ENCODE measurements at regions not wholly inside any gene's neighbourhood (a gene's known extent, or its start where the extent isn't known, plus 50 kb on each side); places are given as distances from the start of the nearest gene placed in this dataset.
"Not testable (repeated sequence)": the region's sequence is repeated elsewhere in the genome, so short reads cannot be mapped to it uniquely, and the experiment has no call there.

DNA sequence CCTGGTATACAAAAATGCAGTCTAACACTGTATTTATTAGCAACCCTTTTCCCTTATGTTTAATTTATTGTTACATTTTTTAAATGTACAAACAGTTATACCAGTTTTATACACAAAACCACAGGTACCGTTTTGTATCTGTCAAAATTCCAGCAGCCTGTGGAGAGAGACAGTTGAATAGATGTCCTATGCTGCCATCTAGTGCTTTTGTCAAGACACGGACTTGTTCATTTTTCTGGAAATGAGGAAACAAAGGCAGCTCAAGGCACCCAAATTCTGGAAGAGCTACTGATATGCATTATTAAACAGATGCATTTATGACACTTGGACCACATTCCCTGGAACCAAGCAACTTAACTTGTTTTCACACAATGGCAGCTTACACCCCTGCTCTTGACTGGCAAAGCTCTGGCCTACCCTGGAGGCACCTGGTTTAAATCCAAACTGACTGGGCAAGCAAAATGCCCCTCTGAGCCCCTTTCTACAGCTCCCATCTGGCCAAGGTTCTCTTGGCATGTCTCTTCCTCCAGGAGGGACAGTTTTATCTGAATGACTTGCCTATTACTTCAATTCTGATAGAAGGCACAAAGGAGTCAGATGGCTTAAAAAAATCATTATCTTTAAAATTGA lies 286.9 kb upstream of the PRKD1 start:
- intact Hi-C loops (cut with micrococcal nuclease): loop anchor here (5.0 kb wide), 1 partner anchor 1457 kb away; no protein-coding TSS in a partner anchor

GRCh38 chr14:30218907-30219306 lies 291.3 kb upstream of the PRKD1 start:
- intact Hi-C loops (cut with micrococcal nuclease): no loop called here

DNA sequence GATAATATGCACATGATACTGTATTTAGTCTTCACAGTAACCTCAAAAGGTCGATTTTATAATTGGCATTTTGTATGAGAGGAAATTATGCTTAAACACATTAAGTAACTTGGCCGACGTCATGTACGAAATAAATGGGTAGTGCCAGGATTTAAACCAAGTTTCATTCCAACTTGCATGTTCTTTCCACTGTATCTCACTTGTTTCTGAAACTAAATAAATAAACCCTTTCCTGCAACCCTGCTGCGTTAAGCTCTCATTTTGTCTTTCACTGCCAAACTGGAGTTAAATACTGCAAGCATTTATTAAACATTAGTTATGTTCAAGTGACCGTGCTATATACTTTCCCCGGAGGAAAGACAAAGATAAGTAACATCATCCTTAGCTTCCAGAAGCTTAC lies 293.9 kb upstream of the PRKD1 start:
- intact Hi-C loops (cut with micrococcal nuclease): no loop called here

- intact Hi-C loops (cut with micrococcal nuclease): no loop called here
Observed at GRCh38 chr14:30223385-30223785, 295.7 kb upstream of the PRKD1 start.

DNA sequence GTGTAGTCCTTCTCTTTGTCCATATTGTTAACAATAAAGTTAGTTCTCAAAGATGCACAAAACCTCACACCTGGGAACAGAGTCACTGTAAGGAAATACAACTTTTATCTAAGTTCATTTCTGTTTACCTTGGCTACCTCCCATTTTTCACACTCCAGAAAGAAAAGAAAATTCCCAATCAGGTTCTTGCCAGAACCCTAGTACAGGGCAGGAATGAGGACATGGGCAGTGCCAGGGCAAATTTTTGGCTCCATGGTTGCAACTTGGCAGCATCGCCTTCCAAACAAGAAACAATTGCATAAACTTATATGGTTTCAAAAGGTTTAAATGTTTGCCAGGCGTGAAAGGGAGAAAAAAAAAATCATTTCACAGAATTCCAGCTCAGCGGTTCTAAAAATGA lies 296.3 kb upstream of the PRKD1 start:
- intact Hi-C loops (cut with micrococcal nuclease): no loop called here

DNA sequence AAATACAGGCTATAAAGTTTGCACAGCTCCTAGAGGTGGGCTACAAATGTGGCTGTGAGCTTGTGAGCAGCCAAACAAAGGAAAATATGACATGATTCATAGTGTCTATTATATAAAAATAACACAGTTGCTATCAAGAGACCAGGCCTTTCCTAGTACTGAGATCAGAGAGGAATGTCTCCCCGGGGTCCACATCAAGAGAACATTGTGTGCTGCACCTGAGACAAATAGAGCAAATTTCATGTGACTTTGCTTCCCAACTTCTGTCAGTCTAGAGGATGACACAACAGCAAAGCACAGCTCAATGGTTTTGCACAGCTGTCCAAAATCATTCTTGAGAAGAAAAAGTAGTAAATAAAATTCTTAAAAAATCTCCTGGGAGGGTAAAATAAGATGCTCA lies 297.5 kb upstream of the PRKD1 start:
- intact Hi-C loops (cut with micrococcal nuclease): no loop called here

DNA sequence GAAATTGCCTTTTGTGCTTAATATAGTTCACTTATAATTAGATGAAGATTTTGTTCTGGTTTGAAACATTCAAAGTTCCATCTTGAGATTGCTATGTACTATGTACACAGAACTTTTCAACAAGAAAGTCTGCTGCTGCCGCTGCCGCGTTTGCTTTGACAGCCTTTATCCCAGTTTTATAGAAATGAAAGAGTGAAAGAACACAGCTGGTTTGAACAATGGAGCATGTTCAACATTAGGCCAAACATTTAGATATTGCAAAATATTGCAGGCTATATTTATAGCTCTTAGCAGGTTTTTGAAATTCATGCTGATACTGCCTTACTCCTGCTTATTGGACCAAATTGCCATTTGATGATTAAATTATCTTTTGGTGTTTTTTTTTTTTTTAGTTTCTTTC lies 299.8 kb upstream of the PRKD1 start:
- intact Hi-C loops (cut with micrococcal nuclease): no loop called here

DNA sequence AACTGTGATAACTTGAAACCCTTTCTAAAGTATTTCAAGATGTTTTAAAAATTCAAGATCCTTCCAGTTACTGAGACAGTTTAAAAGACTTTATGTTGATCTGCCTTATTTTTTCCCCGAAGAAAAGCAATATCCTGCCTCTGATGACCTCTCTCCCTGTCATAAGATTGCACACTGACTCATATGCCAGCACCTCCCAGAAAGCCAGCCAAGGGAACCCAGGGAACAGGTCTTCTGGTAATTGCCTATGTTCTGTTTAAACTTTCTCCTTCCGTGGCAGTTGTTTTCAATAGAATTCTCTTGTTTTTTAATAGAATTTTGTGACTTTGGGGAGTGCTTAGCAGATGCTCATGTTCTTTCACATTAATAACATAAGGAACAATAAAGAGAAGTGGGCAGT lies 300.2 kb upstream of the PRKD1 start:
- intact Hi-C loops (cut with micrococcal nuclease): no loop called here

DNA sequence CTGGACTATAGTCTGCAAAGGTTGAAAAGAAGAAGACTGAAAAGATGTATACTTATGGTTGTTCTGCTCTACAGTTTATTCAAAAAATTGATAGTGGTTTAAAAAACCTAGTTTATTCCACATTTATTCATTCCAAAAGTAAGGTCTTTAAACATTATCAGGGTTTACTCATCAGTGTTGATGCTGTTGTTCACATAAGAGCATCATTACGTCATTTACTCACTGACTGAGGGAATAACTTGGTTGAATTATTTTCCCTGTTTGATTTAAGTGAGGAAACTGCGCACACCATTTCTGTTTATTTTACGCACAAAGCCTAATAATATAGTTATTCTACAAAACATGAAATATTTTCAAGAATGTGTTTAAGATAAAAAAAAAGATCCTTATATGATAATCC lies 303.1 kb upstream of the PRKD1 start:
- intact Hi-C loops (cut with micrococcal nuclease): no loop called here

DNA sequence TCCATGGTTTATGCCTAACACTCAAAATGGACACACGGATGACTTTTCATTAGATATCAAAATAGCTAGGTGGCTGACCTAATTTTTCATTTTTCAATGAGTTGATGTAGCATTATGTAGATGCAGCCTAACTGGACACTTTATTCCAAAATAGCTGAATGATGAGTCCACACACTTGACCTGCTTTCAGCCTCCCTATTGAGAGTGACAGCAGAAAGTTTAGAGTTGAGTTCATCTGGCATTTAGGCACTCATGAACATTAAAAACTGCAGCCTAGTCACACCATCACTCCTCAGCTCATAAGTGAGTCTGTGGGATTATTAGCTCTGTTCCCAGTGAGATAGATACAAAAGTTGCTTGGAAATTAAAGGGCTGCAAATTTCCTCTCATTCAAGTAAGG lies 307.3 kb upstream of the PRKD1 start:
- intact Hi-C loops (cut with micrococcal nuclease): no loop called here

- intact Hi-C loops (cut with micrococcal nuclease): no loop called here
Observed at GRCh38 chr14:30235485-30235884, 307.8 kb upstream of the PRKD1 start.

GRCh38 chr14:30238936-30239335 lies 311.3 kb upstream of the PRKD1 start:
- intact Hi-C loops (cut with micrococcal nuclease): no loop called here

GRCh38 chr14:30240018-30240417 lies 312.4 kb upstream of the PRKD1 start:
- intact Hi-C loops (cut with micrococcal nuclease): no loop called here

GRCh38 chr14:30240685-30241084 lies 313.0 kb upstream of the PRKD1 start:
- intact Hi-C loops (cut with micrococcal nuclease): no loop called here

- intact Hi-C loops (cut with micrococcal nuclease): no loop called here
Observed at GRCh38 chr14:30242744-30243143, 315.1 kb upstream of the PRKD1 start.

- intact Hi-C loops (cut with micrococcal nuclease): no loop called here
Observed at GRCh38 chr14:30243207-30243606, 315.6 kb upstream of the PRKD1 start.

DNA sequence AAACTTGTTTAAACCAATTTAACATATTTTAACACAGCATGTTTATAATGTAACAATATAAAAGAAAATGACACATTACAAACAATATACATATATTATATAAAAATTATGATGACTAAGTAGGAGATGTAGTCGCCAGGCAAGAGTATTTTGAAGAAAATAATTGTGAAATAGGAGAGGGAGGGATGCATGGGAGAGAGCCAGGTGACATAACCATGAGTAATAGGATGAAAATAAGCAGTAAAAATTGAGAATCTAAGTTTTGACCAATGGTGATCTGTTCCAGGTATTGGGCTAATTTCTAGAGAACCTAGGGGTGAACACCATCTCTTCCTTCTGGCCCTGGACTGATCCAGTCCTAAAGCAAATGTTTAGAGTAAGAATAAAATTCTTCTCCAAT lies 315.2 kb upstream of the G2E3 start:
- intact Hi-C loops (cut with micrococcal nuclease): no loop called here

DNA sequence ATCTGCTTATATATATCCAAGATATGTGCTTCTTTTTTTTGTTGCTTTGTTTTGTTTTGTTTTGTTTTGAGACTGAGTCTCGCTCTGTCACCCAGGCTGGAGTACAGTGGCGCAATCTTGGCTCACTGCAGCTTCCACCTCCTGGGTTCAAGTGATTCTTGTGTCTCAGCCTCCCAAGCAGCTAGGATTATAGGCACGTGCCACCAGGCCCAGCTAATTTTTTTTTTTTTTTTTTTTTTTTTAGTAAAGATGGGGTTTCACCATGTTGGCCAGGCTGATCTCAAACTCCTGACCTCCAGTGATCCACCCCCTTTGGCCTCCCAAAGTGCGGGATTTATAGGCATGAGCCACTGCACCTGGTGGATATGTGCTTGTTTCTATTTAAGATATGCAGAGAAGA lies 314.6 kb upstream of the G2E3 start:
- intact Hi-C loops (cut with micrococcal nuclease): not testable (repeated sequence)

DNA sequence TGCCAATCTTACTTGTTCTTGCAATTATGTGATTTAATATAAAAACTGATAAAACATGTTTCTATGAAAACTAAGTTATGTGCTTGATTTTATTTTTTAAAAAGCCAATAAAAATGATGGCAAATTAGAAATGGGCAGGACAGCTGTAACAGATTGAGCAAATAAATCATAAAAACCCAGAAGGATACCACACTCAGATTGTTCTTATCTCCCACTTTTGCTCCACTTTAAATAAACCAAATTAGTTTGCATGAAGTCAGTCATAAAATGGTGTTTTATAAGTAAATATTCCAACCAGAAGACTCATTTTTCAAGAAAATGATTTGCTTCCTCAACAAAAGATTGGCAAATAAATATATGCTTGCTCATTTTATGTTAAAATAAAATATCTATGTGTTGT lies 307.9 kb upstream of the G2E3 start:
- intact Hi-C loops (cut with micrococcal nuclease): no loop called here

GRCh38 chr14:30251557-30252100 lies 307.3 kb upstream of the G2E3 start:
- intact Hi-C loops (cut with micrococcal nuclease): no loop called here

DNA sequence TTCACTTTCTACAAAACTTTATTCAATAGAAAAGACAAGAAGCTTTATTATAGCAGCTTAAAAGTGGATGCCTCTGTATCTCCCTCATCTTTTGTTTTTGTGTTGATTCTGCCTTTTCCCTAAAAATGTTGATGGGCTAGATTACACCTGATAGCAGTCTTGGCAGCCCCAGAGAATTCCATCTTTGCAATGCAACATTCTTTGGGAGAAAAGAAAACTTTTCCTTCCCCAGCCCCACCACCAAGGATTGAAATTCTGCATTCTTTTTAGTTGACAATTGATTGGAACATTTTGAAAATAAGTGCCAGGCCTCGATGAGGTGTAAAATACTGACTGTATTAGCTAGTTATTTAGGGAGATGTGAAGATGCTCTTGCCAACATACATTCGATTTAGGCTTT lies 306.8 kb upstream of the G2E3 start:
- intact Hi-C loops (cut with micrococcal nuclease): no loop called here

DNA sequence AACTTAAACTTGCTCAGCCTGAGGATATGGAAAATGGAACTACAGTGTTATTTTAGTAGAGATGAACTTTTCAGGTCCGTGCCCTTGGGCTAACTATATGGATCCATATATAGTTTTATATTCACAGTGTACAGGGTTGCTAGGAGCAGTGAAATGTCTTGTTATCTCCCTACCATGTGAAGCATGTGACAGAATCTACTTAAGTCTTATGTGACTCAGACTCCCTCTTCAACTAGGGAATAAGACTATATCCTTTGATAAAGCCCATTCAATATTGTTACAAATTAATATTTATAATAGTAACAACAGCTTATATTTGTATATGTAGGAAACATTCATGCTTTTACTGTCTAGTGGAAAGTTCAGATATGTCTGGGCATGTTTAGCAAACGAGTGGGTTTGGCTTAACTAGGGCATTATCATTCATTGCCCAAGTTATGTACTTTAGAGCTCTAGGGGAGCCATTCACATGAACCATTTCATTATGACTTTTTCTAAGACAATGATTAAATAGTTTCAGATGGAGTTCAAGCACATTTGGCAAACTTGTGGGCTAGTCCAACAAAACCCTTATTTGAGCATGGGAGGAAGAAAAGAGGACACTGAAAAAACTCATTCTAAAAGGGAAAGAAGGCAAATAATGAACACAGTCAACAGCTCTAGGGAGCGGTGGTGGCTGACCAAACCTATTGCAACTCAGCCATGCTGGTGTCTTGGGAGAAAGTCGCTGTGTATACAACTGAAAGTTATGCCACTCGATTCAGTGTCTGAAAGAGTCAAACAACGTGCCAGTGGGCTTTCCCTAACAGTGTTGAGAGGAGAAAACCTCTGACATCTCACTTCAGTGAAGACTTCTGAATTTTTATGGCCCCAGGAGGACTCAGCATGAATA lies 305.9 kb upstream of the G2E3 start:
- intact Hi-C loops (cut with micrococcal nuclease): no loop called here

DNA sequence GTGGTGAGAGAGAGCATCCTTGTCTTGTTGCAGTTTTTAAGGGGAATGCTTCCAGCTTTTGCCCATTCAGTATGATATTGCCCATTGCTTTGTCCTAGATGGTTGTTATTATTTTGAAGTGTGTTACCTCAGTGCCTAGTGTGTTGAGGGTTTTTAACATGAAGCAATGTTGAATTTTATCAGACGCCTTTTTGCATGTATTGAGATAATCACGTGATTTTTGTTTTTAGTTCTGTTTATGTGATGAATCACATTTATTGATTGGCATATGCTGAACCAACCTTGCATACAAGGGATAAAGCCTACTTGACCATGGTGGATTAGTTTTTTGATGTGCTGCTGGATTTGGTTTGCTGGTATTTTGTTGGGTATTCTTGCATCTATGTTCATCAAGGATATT lies 302.3 kb upstream of the G2E3 start:
- intact Hi-C loops (cut with micrococcal nuclease): no loop called here
